ENCODE measurements at regions not wholly inside any gene's neighbourhood (a gene's known extent, or its start where the extent isn't known, plus 50 kb on each side); places are given as distances from the start of the nearest gene placed in this dataset.

DNA sequence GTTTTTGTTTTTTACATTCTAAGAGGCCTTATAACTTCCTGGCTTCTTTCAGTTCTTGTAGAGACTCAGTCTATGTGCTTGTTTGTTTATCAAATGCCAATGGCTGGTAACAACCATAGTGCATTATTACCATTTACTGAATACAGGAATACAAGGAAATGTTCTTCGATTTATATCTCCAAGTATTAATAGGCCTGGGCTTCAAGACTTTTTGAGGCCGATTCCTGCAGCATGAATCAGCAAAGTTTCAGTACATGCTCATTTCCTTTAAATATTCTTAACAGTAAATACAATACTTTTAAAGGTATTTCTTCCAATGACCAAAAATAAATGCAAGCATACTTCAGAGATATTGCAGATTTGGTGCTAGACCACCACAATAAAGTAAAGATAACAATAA is 535.3 kb downstream of the EFNA5 start:
- WGBS = 95% methylated on average over 2 of the region's 2 CpGs
- Histone ChIP-seq H3K4me1 (ENCODE audit: insufficient read depth, low read length) (no peaks in the 10 kb centered on the region), H3K27me3 (ENCODE audit: insufficient read depth, low read length) (no peaks in the 10 kb centered on the region)

DNA sequence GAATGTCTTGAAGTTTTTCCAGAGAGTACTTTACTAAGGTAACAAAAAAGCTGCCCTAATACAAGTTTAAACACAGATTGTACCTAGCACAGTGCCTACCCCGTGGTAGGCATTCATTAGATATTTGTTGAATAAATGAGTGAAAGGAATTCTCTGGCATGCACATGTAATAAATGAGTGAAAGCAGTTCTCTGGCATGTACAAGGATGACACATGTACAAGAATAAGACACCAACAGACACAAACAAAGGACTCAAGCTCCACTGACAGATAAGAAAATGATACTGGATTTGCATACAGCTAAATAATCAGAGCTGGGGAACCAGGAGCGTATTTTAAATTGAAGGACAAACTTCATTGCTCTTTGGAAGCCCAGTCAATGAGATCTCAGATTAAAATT is 535.8 kb downstream of the EFNA5 start:
- Histone ChIP-seq H3K27me3 (ENCODE audit: insufficient read depth, low read length) (no peaks in the 10 kb centered on the region), H3K36me3 (ENCODE audit: insufficient read depth, low read length) (no peaks in the 10 kb centered on the region), H3K9me3 (ENCODE audit: insufficient read depth, low read depth, low read length) (peaks cover 4% of the 10 kb centered on the region; the same call in 1 of the 2 replicates), H3K9ac (ENCODE audit: low read depth, low read length) (no peak overlapping the region), H3K4me1 (ENCODE audit: insufficient read depth, low read length) (no peaks in the 10 kb centered on the region), H3K4me3 (ENCODE audit: low read length) (no peak overlapping the region), H3K27ac (ENCODE audit: low read depth, low read length) (no peak overlapping the region)
- WGBS = 97% methylated on average over 2 of the region's 2 CpGs

More for the DNA sequence above, 535.3 kb downstream of the EFNA5 start:
- Histone ChIP-seq H3K9ac (ENCODE audit: low read depth, low read length) (no peak overlapping the region), H3K4me3 (ENCODE audit: low read length) (no peak overlapping the region), H3K36me3 (ENCODE audit: insufficient read depth, low read length) (no peaks in the 10 kb centered on the region), H3K9me3 (ENCODE audit: insufficient read depth, low read depth, low read length) (peaks cover 9% of the 10 kb centered on the region; the same call in 1 of the 2 replicates), H3K27ac (ENCODE audit: low read depth, low read length) (no peak overlapping the region)

GRCh38 chr5:107129051-107129450 is 541.7 kb downstream of the EFNA5 start:
- no peak overlapping the region for H3K4me3 ChIP-seq (ENCODE audit: low read length)
- no peaks in the 10 kb centered on the region for H3K27me3 ChIP-seq (ENCODE audit: insufficient read depth, low read length)
- peaks cover 4% of the 10 kb centered on the region; the same call in 1 of the 2 replicates for H3K9me3 ChIP-seq (ENCODE audit: insufficient read depth, low read depth, low read length)
- no peak overlapping the region for H3K27ac ChIP-seq (ENCODE audit: low read depth, low read length)
- WGBS = 86% methylated on average over 1 of the region's 1 CpG
- H3K4me1 ChIP-seq (ENCODE audit: insufficient read depth, low read length) = no peaks in the 10 kb centered on the region
- no peaks in the 10 kb centered on the region for H3K36me3 ChIP-seq (ENCODE audit: insufficient read depth, low read length)
- no peak overlapping the region for H3K9ac ChIP-seq (ENCODE audit: low read depth, low read length)

GRCh38 chr5:107127878-107128277 is 542.9 kb downstream of the EFNA5 start:
- Histone ChIP-seq H3K27ac (ENCODE audit: low read depth, low read length) (no peak overlapping the region), H3K9me3 (ENCODE audit: insufficient read depth, low read depth, low read length) (no peaks in the 10 kb centered on the region), H3K36me3 (ENCODE audit: insufficient read depth, low read length) (no peaks in the 10 kb centered on the region), H3K9ac (ENCODE audit: low read depth, low read length) (no peak overlapping the region), H3K4me1 (ENCODE audit: insufficient read depth, low read length) (peaks cover 10% of the 10 kb centered on the region), H3K27me3 (ENCODE audit: insufficient read depth, low read length) (no peaks in the 10 kb centered on the region), H3K4me3 (ENCODE audit: low read length) (no peak overlapping the region)
- WGBS = 100% methylated on average over 1 of the region's 1 CpG

DNA sequence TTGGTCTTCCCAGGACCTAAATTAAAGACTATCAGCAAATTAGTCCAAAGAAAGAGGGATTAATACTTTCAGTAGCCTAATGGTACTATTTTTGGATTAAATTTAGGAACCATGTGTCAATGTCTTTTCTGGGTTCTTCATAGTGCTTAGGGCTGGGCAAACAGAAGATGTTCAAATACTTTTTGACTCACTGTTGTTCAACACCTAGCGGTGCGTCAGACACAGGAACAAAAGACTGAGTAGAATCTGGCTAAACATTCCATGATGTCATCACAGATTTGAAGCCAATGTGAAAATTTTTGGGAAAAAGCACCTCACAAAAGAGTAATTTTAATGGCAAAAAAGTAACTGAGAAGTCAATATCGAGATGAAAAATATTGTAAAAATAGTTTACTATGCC is 544.4 kb downstream of the EFNA5 start:
- H3K36me3 ChIP-seq (ENCODE audit: insufficient read depth, low read length) = no peaks in the 10 kb centered on the region
- H3K27me3 ChIP-seq (ENCODE audit: insufficient read depth, low read length) = no peaks in the 10 kb centered on the region
- H3K4me1 ChIP-seq (ENCODE audit: insufficient read depth, low read length) = peaks cover 13% of the 10 kb centered on the region
- no peak overlapping the region for H3K9ac ChIP-seq (ENCODE audit: low read depth, low read length)
- no peak overlapping the region for H3K27ac ChIP-seq (ENCODE audit: low read depth, low read length)
- WGBS = 93% methylated on average over 3 of the region's 3 CpGs
- H3K9me3 ChIP-seq (ENCODE audit: insufficient read depth, low read depth, low read length) = no peaks in the 10 kb centered on the region
- H3K4me3 ChIP-seq (ENCODE audit: low read length) = no peak overlapping the region

DNA sequence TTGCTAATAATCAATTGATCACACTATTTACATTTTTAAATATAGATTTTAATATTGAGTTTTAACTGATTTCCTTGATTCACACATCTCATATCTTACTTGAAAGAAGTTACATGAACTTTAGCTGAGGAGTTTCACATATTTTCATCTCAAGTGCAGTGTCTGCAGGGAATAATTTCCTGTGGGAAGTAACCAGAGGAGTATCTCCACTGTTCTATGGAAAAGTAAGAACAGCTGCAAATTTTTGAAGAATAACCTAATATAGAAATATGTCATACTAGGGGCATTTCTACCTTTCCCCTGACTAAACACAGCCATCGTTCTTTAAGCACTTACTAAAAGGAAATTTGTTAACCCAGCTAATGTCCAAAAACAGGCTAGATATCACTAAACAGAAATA is 546.4 kb downstream of the EFNA5 start:
- Histone ChIP-seq H3K27me3 (ENCODE audit: insufficient read depth, low read length) (no peaks in the 10 kb centered on the region), H3K9ac (ENCODE audit: low read depth, low read length) (no peak overlapping the region), H3K4me1 (ENCODE audit: insufficient read depth, low read length) (peaks cover 25% of the 10 kb centered on the region), H3K27ac (ENCODE audit: low read depth, low read length) (no peak overlapping the region), H3K36me3 (ENCODE audit: insufficient read depth, low read length) (no peaks in the 10 kb centered on the region), H3K4me3 (ENCODE audit: low read length) (no peak overlapping the region), H3K9me3 (ENCODE audit: insufficient read depth, low read depth, low read length) (no peaks in the 10 kb centered on the region)
- 94% methylated on average over 1 of the region's 1 CpG for WGBS

DNA sequence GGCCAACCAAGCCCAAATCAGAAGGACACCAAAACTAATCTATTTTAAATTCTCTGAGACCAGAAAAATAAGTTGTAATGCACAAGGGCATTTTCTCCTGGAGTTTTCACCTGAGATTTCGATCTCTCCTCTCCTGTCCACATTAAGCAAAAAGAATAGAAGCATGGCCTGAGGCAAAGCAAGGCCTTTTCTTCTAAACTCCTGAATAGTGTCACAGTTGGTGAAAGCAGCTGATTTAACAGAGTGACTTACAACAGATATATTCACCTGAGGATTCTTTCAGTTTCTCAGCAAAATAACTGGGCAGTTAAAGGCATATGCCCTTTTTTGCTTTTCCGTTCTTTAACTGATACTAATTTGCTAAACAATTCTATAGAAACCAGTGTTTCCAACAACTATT is 547.7 kb downstream of the EFNA5 start:
- Histone ChIP-seq H3K4me1 (ENCODE audit: insufficient read depth, low read length) (peaks cover 38% of the 10 kb centered on the region), H3K9me3 (ENCODE audit: insufficient read depth, low read depth, low read length) (no peaks in the 10 kb centered on the region), H3K27me3 (ENCODE audit: insufficient read depth, low read length) (no peaks in the 10 kb centered on the region), H3K36me3 (ENCODE audit: insufficient read depth, low read length) (no peaks in the 10 kb centered on the region), H3K4me3 (ENCODE audit: low read length) (no peak overlapping the region), H3K9ac (ENCODE audit: low read depth, low read length) (no peak overlapping the region), H3K27ac (ENCODE audit: low read depth, low read length) (no peak overlapping the region)
- WGBS = 88% methylated on average over 2 of the region's 2 CpGs

- no peaks in the 10 kb centered on the region for H3K9me3 ChIP-seq (ENCODE audit: insufficient read depth, low read depth, low read length)
- H3K4me1 ChIP-seq (ENCODE audit: insufficient read depth, low read length) = peaks cover 47% of the 10 kb centered on the region
- H3K9ac ChIP-seq (ENCODE audit: low read depth, low read length) = no peak overlapping the region
- no peak overlapping the region for H3K4me3 ChIP-seq (ENCODE audit: low read length)
- WGBS = 94% methylated on average over 2 of the region's 3 CpGs
- no peaks in the 10 kb centered on the region for H3K36me3 ChIP-seq (ENCODE audit: insufficient read depth, low read length)
- H3K27ac ChIP-seq (ENCODE audit: low read depth, low read length) = no peak overlapping the region
- H3K27me3 ChIP-seq (ENCODE audit: insufficient read depth, low read length) = no peaks in the 10 kb centered on the region
Observed at GRCh38 chr5:107121793-107122519, 548.8 kb downstream of the EFNA5 start.

- H3K27ac ChIP-seq (ENCODE audit: low read depth, low read length) = no peak overlapping the region
- no peaks in the 10 kb centered on the region for H3K36me3 ChIP-seq (ENCODE audit: insufficient read depth, low read length)
- no peak overlapping the region for H3K9ac ChIP-seq (ENCODE audit: low read depth, low read length)
- WGBS = 82% methylated on average over 2 of the region's 2 CpGs
- H3K4me3 ChIP-seq (ENCODE audit: low read length) = no peak overlapping the region
- no peaks in the 10 kb centered on the region for H3K9me3 ChIP-seq (ENCODE audit: insufficient read depth, low read depth, low read length)
- H3K27me3 ChIP-seq (ENCODE audit: insufficient read depth, low read length) = no peaks in the 10 kb centered on the region
- peaks cover 47% of the 10 kb centered on the region for H3K4me1 ChIP-seq (ENCODE audit: insufficient read depth, low read length)
Observed at GRCh38 chr5:107119656-107120055, 551.1 kb downstream of the EFNA5 start.

DNA sequence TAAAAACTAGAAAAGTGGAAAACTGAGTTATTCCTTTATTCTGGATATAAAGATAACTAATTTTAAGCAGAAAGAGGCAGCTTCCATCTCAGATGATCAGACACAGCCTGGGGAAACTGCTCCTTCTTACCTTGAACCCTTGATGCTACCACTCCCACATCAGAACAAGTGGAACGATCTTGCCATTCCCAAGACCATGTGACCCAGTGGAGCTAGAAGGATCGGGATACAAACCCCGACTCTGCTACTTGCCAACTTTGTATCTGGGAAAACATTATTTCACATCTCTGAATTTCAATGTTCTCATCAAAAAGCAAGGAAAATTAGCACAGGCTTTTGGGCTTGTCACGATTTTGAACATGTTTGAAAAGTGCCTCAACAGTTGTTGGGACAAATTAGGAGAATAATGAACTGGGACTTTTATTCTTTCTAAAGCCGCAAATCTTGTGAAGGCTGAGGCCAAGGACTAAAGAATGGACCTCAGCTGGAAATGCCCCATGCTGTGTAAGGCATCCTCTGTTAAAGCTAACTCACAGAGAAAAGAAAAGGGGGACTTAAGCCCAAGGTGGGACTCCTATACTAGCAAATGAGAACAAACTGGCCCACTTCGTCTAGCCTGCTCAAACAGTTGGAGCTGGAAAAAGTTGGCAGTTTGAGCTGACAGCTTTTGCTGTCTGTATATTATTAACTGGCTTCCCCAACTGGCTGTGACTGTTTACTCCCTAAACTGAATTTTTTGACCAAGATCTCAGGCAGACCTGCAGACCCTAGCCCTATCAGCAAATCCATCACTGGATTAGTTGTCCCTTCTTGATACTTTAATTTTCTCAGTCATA is 552.3 kb downstream of the EFNA5 start:
- Histone ChIP-seq H3K27ac (ENCODE audit: low read depth, low read length) (peak overlapping the region; percentile 27; the same call in 1 of the 2 replicates), H3K4me3 (ENCODE audit: low read length) (peak overlapping the region; percentile 22; the same call in 1 of the 2 replicates), H3K4me1 (ENCODE audit: insufficient read depth, low read length) (peaks cover 43% of the 10 kb centered on the region), H3K36me3 (ENCODE audit: insufficient read depth, low read length) (no peaks in the 10 kb centered on the region), H3K9ac (ENCODE audit: low read depth, low read length) (no peak overlapping the region), H3K27me3 (ENCODE audit: insufficient read depth, low read length) (no peaks in the 10 kb centered on the region), H3K9me3 (ENCODE audit: insufficient read depth, low read depth, low read length) (no peaks in the 10 kb centered on the region)
- 20% methylated on average over 6 of the region's 6 CpGs for WGBS

DNA sequence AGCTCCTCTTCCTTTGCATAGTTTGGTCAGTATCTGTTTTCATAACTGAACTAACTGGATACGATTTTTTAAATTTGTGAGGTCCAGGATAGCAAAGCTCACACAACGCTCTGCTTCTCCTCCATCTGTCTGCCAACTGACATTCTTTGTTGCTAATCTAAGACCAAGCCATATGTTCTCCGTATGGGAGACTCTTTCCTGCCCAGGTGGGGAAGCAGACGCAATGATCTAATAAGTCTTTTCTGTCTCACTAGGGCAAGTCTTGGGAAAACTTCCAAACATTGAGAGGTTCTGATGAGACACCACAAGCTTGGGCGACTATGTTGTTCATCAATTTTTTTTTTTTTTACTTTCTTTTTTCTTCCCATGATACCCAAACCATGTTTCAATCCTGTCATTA is 558.5 kb downstream of the EFNA5 start:
- no peak overlapping the region for H3K9ac ChIP-seq (ENCODE audit: low read depth, low read length)
- no peaks in the 10 kb centered on the region for H3K36me3 ChIP-seq (ENCODE audit: insufficient read depth, low read length)
- WGBS = 95% methylated on average over 5 of the region's 5 CpGs
- H3K4me3 ChIP-seq (ENCODE audit: low read length) = no peak overlapping the region
- H3K9me3 ChIP-seq (ENCODE audit: insufficient read depth, low read depth, low read length) = no peaks in the 10 kb centered on the region
- H3K27ac ChIP-seq (ENCODE audit: low read depth, low read length) = no peak overlapping the region
- peaks cover 3% of the 10 kb centered on the region; the same call in 1 of the 2 replicates for H3K4me1 ChIP-seq (ENCODE audit: insufficient read depth, low read length)
- no peaks in the 10 kb centered on the region for H3K27me3 ChIP-seq (ENCODE audit: insufficient read depth, low read length)

Data from HUES64 (cell line).